ENCODE measurements at regions not wholly inside any gene's neighbourhood (a gene's known extent, or its start where the extent isn't known, plus 50 kb on each side); places are given as distances from the start of the nearest gene placed in this dataset.

DNA sequence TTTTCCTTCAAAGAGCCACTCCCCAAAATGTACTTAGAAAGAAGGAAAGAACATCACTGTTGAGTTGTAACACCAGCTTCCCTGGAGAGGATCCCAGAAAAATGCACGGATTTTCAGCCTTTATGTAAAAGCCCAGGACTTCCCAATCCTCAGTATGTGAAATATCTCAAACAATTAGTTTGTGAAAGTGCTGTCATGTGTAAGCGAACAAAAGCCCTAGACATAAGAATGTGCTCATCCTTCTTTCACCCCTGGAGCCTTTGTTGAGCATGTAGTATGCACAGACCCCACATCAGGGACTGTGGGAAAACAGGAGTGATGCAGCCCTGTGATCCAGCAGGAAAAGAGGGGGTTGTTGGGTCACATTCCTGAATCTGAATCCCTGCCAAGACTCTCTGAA lies 441.4 kb upstream of the ZNF507 start:
- no peak for DNase-seq

DNA sequence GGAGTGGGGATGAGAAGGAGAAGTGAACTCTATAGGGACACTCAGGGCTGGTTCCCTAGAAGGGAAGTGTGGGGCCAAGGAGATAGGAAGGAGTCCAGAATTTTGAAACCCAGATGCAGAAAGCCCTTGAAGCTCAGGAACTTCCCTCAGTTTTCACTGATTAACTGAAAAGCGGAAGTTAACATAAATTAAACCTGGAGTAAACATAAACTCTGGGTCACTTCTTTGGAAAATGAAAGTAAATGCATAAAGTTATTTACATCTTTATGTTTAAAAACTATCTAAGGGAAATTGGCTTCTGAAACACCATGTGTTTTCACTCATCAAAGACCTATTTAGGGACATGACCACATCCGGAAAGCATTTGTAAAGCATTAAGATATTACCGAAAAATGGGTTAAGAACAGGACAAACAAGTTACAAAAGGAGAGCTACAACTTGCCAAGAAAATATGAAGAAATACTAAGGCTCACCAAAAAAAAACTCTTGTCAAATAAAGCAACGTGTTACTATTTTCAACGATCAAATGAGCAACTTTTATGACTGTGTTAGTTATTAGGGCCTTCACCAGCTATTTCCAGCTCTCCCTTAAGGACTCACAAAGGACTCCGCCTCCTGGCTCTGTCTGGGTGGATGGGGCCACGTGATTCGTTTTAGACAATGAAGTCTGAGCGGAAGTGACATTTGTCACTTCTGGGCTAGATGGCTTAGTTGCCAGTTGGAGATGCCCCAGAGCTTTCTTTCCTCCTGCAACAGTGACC lies 439.1 kb upstream of the ZNF507 start:
- no peak for DNase-seq

DNA sequence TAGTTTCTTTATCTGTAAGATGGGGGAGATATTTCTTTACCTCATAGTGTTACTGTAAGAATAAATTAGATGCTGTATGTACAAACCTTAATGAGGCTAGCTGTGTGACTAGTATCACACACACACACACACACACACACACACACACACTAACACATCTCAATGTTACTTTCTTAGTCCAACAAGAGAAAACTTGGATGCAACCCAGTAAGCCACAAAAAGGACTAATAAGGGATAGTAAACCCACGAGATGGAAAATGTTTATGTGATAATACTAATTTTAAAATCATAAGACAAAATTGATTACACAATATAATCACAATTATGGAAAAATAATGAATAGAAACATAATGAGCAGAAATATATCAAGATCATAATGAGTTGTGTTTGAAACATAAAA lies 437.7 kb upstream of the ZNF507 start:
- DNase-seq: no peak

DNA sequence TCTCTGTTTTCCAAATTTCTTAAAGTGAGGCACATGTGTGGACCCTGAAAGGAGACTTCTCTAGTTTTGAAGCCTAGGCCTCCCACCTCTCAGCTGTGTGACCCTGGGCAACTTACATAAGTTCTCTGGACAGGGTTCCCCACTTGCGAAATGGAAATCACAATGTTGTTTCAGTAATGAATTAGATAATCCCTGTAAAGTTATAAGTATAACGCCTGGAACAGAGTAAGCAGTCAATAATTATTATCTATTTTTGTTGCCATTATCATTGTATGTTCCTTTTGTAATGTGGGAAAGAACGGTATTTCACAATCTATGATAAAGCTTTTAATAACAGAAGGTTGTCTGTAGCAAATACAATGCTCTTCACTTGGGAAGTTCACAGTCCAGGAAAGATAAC lies 437.3 kb upstream of the ZNF507 start:
- DNase-seq: no peak

DNA sequence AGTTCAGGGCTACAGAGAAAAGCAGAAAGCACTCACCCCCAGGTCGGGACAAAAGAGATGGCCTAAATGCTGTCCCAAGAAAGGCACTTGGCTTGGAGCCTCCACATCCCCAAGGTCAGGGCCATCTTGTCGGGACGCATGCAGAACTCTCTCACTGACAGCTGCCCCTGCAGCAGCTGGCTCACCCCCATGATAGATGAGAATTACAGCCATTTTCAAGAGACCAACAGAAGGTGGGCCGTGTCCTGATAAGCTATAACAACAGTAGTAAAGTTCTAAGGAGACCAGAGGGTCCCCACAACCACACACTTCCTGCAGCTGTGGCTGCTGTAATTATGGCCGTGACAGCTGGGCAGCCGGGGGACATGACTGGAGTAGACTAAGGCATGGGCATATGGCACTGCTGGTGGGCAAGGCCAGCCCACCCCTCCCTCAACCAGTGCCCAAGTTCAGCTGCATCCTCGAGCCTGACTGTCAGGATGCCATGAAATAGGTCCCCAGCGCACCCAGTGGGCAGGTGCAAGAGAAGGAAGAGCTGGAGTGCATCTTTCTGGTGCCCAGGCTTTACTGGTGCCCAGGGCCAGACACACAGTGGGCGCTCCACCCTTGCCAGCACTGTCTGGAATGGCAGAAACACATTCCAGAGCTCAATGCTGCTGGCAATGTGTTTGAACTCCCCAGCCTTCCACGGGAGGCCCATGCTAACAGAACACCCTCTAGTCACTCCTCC lies 436.7 kb upstream of the ZNF507 start:
- no peak for DNase-seq

DNA sequence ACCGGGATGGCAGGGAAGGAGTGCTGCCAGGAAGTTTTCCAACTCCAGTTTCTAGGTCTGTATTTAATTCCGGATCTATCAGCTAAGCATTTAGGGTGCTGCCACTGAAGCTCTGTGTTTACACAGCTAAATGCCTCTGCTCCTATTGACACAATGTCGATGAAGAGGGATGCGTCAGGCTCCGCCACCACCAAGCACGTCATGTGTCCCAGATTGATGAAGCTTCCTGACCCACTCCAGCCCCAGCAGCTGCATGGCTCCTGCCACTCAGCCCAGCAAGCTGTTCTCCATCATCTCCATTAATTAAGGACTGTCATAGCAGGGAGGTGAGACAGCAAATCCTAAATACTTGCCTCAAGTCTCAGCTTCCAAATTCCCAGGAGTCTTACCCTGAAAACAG lies 435.2 kb upstream of the ZNF507 start:
- DNase-seq: no peak

DNA sequence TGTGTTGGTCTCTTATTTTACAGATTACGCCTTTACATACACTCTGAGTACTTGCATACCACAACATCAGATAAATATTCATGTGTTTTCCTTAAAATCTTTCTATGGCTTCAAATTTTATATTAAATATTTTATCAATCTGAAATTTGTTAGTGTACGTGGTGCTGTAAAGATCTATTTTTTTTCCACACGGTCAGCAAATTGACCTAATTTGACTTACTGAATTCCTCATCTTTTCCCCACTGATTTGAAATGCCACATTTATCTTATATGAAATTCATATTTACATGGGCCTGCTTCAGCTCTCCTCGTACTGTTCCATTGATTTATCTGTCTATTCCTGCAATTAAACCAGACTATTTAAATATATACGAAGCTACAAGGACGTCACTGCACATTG lies 433.8 kb upstream of the ZNF507 start:
- no peak for DNase-seq

DNA sequence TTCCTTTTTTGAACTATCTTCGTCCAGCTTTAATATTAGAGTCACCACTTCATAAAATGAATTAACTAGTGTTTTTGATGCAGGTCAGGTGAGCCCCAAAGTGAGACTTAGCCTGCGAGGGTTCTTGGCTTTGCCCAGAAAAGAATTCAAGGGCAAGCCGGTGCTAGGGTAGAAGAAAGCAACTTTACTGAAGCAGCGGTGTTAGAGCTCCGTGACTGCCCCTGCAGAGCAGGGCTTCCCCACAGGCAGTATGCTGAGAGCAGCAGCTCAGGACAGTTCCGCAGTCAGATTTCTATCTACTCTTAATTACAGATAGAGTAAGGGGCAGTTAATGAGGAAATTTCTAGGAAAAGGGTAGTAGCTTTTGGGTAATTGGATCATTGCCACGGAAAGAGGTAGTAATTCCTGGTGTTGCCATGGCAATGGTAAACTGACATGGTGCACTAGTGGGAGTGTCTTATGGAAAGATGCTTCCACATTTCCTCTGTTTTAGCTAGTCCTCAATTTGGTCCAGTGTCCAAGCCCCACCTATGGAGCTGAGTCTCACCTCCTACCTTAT lies 432.2 kb upstream of the ZNF507 start:
- DNase-seq: no peak

DNA sequence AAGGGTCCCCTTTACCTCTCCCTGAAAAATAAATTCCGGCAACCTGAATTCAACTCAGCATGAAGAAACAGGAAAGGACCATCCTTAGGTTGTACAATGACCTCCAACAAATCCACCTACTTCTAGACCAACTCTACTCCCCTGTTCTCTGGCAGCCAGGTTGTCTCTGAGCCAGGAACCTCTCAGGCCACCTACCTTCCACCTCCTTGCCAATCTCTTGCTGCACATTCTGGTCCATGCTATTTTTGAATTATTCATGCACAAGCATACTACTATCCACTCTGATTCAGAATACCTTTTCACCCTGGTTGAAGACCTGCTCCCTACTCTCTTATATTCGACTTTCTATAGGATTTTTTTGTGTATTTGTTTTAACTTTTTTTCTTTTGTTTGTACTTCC lies 415.0 kb upstream of the ZNF507 start:
- no peak for DNase-seq

DNA sequence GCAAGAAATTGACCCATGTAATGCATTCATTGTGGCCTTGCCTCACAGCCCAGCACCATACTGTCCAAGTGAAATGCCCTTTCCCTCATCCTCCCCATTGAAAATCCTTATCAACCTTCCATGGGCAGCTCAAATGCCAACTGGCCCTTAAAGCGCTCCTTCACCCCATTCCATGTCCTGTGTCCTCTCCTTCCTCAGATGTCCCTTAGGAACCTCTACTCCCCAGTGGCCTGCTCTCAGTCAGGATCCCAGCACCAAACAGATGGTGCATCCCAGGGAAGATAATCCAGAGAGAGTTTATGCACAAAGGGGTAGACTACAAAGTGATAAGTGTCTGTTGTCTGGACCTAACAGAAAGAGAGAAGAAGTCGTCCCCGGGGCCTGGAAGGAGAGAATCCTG lies 407.4 kb upstream of the ZNF507 start:
- no peak for DNase-seq

DNA sequence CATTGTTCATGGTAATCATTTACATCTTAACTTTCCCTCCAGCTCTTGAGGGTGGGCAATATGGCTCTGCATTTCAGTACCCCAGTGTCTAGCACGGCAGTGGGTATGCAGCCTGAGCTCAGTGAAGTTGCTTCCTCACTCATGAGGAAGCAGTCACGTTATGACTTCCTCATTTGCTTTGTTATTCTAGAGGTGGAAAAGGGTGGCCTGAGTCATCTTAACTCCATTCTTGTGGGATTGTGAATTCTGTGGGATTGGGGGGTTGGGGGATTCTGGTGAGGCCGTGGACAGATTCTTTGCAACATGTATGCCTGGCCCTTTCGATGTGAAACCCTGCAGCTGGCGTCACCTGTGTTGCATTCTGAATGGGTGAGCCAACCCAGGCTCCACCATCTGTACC lies 406.7 kb upstream of the ZNF507 start:
- DNase-seq: no peak

DNA sequence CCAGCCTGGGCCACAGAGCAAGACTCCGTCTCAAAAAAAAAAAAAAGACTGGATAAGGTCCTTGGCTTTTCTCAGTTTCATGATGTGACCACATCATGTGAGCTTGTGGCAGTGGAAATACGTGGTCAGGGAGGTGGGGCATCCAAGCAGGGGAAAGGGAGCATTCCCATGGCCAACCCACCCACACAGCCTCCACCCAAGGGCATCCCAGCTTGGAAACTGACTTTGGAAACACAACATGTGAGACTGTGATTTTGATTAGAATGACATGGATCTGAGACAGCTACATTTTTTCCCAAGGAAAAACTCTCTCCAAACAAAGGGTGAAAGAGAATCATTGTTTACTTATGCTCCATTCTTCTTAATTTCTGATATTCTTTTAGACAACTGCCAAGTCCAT lies 405.0 kb upstream of the ZNF507 start:
- no peak for DNase-seq

DNA sequence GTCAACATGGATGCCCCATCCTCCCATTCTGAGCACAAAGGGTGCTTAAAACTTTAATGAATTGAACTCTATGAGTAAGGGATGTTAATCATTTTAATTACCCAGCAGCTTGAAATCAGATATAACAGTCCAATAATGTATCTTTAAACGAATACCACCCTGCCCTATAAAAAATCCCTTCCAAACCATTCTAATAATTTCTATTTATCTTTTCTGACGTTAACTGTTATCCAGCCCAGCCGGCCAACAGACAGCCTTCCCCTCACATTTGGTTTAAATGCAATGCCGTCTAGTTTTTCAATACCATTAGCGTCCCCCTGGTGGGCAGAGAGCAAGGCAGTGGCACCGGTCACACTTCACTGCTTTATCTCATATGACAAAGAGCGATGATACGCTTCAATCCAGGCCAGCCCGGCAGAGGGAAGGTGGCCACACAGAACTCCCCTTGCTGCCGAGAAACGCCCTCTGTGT lies 402.2 kb upstream of the ZNF507 start:
- no peak for DNase-seq

DNA sequence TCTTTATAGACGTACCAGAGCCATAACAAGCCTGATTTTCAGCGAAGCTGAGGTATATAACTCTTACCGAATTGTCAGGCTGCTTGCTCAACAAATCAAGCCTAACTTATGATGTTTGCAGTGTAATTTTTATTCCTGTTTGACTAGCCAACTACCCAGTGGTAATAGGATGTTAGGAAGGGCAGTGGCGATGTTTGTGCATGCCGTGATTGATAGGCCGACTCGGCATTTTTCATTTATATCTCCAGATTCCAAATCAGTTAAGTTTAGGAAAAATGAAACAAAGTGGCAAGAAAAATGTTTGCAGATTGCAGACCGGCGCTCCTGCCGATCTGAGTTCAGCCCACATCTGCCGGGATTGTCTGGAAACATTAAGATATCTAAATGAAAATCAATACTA lies 401.6 kb upstream of the ZNF507 start:
- DNase-seq: no peak

DNA sequence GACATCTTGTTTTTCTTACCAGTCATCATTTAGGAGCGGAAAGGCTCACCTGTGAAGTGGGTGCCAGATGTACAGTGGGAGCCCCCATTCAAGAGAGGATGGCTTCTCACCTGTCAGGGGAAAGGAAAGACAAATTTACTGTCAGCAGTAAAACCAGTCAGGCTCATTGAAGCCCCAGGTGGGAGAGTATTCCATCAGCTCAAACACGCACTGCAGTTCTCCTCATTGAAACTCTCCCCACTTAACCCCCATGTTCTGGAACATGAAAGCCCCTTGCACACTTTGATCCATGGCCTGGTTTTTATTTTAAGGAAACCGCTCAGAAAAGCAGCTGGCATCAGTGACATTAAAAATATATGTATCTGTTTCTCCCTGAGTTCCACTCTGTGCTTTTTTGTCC lies 401.1 kb upstream of the ZNF507 start:
- no peak for DNase-seq

DNA sequence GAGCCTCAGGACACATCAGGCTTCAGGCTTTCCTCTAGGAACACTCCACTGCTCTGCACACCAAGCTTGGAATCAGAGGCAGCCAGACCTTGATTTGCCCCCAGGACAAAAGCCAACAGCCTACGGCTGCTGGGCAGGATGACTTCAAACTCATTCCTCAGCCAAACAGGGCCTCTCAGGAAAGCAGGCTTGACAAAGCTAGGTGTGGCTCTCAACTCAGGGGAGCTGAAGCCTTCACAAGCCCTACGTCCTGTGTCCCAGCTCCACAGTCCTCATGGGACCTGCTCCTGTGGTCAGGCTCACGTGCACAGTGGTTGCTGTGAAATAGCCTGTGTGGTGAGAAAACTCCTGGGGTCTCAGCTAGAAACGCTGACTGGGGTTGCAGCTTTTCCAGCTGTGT lies 398.9 kb upstream of the ZNF507 start:
- DNase-seq: no peak

DNA sequence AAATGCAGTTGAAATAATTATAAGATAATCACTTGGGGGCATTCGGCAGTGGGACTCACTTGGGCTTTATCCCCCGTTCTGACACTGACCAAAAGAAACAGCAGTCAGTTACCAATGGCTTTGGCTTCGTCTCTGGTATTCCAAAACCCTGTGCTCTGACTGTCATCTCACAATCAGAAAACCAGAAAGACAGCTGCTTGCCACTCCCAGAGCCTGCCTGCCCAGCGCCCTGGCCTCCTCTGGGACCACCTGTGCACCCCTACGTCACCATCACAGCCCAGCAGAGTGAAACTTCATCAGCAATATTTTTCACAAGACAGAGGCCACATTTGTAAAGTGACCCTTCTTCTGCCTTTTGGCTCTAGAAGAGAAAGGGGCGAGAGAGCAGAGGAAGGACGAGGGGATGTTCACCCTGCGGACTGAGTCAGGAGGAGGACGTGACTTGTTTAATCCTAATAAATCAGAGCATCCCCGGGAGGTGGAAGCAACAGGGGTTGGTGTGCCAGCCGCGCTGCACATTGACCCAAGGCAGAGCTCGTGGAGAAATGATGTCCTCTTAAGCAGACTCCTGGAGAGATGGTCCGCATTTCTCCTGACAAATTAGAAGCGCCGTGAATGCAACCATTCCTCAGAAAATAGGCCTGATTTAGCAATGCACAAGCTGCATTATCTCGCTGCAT lies 397.8 kb upstream of the ZNF507 start:
- DNase-seq: no peak

DNA sequence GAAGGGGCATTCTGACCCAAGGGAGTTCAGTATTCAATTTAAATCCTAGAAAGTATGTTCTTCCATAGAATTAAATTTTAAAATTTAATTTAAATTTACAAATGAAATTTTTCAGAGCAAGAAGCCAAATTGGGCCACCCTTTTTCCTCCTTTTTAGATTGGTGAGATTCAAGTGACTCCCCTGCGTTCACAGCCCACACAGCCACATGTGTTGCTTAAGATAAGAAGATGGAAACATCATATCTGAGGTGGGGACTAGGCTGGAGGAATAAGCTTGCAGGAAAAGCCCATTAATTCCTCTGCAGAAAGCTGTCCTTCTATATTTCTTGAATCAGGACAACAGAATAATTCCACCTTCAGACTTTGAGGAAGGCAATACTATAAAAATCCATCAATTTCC lies 392.7 kb upstream of the ZNF507 start:
- DNase-seq: no peak

DNA sequence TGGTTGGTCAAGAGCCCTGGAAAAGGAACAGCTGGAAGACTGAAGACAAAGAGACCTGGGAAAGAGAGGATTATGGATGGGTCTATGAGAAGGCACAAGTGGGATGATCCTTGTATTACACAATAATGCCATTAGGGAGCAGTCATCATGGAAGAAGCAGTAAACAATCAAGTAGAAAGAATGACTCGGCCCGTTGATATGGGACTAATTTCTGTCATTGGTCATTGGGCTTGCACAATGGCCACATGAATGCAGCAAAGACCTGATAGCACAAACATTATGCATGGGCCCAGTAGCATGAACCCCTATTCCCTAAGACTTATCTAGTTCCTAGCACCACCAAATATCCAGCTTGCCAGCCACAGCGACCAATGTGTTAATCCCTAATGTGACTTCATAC lies 390.3 kb upstream of the ZNF507 start:
- no peak for DNase-seq

DNA sequence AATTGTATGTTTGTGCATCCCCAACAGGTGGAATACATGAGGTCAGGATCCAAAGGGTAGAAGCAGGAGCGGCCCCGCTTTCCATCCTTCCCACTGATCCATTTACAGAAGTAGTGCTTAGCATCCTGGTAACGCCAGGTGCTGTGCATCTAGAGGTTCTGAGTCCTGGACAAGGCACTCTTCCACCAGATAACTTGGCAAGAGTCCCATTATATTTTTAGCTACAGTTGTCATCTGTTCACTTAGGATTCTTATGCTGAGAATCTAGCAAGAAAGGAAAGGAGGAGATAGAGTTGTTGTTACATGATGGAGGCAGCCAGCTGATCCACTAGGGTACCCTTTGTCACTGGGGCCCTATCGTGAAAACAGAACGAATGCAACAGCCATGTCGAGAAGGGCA lies 389.5 kb upstream of the ZNF507 start:
- no peak for DNase-seq

DNA sequence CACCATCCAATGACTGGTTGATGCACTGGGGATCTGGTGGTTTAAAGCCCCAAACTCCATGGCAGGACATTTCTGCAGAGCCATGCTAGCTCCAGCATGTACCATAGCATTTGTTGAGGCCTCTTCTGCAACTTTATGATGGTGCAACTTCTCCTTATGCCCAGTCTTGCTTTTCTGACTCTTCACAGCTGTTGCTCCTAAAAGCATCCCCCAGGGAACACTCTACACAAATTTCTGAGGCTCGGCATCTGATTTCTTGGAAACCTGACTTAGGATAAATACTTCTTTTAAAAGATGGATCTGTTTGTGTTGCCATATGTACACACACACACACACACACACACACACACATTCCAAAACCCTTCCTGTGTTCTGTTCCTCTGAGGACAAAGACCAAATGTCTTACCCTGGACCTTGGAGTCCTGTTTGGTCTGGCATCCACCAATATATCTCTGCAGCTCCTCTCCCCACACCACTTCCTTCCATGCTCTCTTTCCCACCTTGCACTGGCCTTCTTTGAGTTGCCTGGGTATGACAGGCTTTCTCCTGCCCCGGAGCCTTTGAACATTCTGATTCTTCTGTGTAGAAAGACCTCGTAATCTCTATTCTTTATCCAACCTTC lies 388.5 kb upstream of the ZNF507 start:
- DNase-seq: no peak

DNA sequence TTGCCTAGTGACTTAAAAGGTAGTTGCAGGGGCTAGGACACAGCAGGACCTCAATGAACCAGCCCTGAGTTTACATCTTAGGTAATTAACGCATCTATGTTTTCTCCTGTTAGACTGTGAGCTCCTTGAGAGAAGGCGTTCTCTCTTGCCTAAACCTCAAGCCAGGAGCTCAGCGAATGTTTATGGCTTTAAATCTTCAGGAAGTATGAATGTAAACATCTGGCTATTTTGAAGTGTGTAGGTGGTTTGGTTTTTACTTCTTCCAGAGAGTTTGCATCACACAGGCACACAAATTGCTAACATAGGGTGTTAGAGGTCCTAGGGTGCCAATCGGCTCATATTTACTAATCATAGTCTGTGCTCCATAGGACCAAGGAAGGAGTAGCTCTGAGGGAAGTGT lies 387.7 kb upstream of the ZNF507 start:
- DNase-seq: no peak

DNA sequence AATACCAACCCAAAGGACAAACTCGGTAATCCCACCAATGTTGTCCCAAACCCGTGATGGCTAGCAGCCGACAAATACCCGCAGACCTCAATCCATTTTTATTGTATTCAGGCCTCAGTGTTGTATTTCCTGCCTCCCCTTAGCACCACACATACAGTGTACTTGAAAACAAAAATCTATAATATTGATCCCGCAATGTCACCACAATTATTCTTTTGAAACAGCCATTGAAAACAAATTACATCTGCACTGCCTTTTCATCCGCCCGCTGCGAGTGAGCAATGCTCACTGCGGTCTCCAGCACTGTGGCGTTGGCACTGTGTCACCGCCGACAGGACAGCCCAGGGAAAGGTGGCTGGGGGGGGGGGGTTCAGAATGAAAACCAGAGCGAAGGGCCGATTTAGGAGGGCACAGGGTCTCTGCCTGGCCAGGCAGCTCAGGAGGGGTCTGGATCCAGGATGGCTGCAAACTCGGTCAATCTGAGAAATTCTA lies 385.8 kb upstream of the ZNF507 start:
- no peak for DNase-seq
